HepG2 (cell line): ENCODE measurements at regions not wholly inside any gene's neighbourhood (a gene's known extent, or its start where the extent isn't known, plus 50 kb on each side); places are given as distances from the start of the nearest gene placed in this dataset.
"Not testable (repeated sequence)": the region's sequence is repeated elsewhere in the genome, so short reads cannot be mapped to it uniquely, and the experiment has no call there.

Experiments
- ATAC-seq: fragments of 200-7000 bp; cut with Tn5 transposase; 3 replicates; pipeline ENCODE4 v1.9.1; 2020; ENCODE audit warnings: mild to moderate bottlenecking, moderate library complexity
- BruUV-seq: library from RNA; stranded (reverse); fragments of 400-500 nt; replicated peaks from 2 replicates; lab custom pipeline; 2021; lab: Mats Ljungman, UMichigan
- CTCF ChIA-PET: fragments of 300-600 bp; formaldehyde crosslinking; extraction: SDS; loops from one replicate; lab custom pipeline; 2021; ENCODE audit warnings: low total read pairs, inconsistent platforms, low intra/inter-chr PET ratio; lab: Yijun Ruan, JAX
- POLR2A ChIA-PET: fragments of 350-600 bp; sonication (Branson Sonifier 250); formaldehyde crosslinking; loops from one replicate; lab custom pipeline; 2020; ENCODE audit warnings: antibody characterized with exemption, inconsistent platforms; lab: Yijun Ruan, JAX
- DNase-seq: peaks from one replicate; pipeline ENCODE4 v3.0.0-alpha.2; 2015; ENCODE audit warnings: low spot score
- FAIRE-seq: peaks from 3 replicates; lab custom pipeline; 2011; peaks lifted over from hg19 to GRCh38; lab: Jason Lieb, UNC
- H2AFZ ChIP-seq: one replicate; pipeline ENCODE4 v1.6.1; 2011; ENCODE audit warnings: low read length, inconsistent platforms
- H3K27ac ChIP-seq: fragments of 300-600 bp; 3 replicates; pipeline ENCODE4 v1.8.0; 2011; ENCODE audit warnings: mixed run types, mild to moderate bottlenecking, mixed read lengths, low read length, inconsistent platforms; ENCODE audit not compliant: insufficient read depth; ENCODE audit errors: extremely low read length
- H3K27me3 ChIP-seq, 2 experiments: fragments of 200-600 bp in 1 of 2; 2 replicates in 1 of 2; 3 replicates in 1 of 2; pipeline versions ENCODE4 v1.6.0 to v1.8.0; 2011; ENCODE audit warnings: low read length in 2 of 2, mild to moderate bottlenecking in 2 of 2, moderate library complexity in 2 of 2, inconsistent platforms in 1 of 2; ENCODE audit not compliant: insufficient read depth in 2 of 2, control insufficient read depth in 1 of 2
- H3K36me3 ChIP-seq, 2 experiments: fragments of 200-600 bp in 1 of 2; replicated peaks in 1 of 2; 2 replicates in 1 of 2; 3 replicates in 1 of 2; pipeline versions ENCODE4 v1.5.1 to v1.8.0; 2011; ENCODE audit warnings: low read length in 2 of 2, inconsistent platforms in 1 of 2; ENCODE audit not compliant: insufficient read depth in 2 of 2, control insufficient read depth in 1 of 2
- H3K4me1 ChIP-seq: 2 replicates; pipeline ENCODE4 v1.5.1; 2012; ENCODE audit warnings: low read length, inconsistent platforms; ENCODE audit not compliant: insufficient read depth
- H3K4me2 ChIP-seq: 2 replicates; pipeline ENCODE4 v1.6.0; 2011; ENCODE audit warnings: low read depth, low read length, inconsistent platforms
- H3K4me3 ChIP-seq, 3 experiments: fragments of 200-600 bp in 1 of 3; sonication (generic), shearing (Covaris generic) in 1 of 3; replicated peaks in 1 of 3; 2 replicates each; pipeline ENCODE4 v1.5.1; 2011 to 2016; ENCODE audit warnings: low read length in 3 of 3, inconsistent platforms in 2 of 3, low read depth in 2 of 3, mild to moderate bottlenecking in 2 of 3, control low read depth in 1 of 3, mixed read lengths in 1 of 3; ENCODE audit not compliant: insufficient read depth in 1 of 3
- H3K79me2 ChIP-seq: one replicate; pipeline ENCODE4 v1.6.1; 2011; ENCODE audit warnings: low read length, inconsistent platforms; ENCODE audit not compliant: insufficient read depth
- H3K9ac ChIP-seq: 2 replicates; pipeline ENCODE4 v1.6.0; 2011; ENCODE audit warnings: mild to moderate bottlenecking, low read depth, low read length, inconsistent platforms; ENCODE audit not compliant: insufficient read depth
- H3K9me3 ChIP-seq: 2 replicates; pipeline ENCODE4 v1.5.1; 2012; ENCODE audit warnings: mild to moderate bottlenecking, low read length
- H4K20me1 ChIP-seq: 2 replicates; pipeline ENCODE4 v1.6.0; 2011; ENCODE audit warnings: inconsistent platforms, mild to moderate bottlenecking, low read length, moderate library complexity; ENCODE audit not compliant: insufficient read depth
- WGBS: methylation state at CpG from one replicate; pipeline ENCODE4 v1.1.6; 2017; ENCODE audit warnings: low lambda C conversion rate; 5-methylcytosine and 5-hydroxymethylcytosine counted together
- in situ Hi-C: cut with HindIII; loops from 2 replicates; pipeline ENCODE4 v1.10.0; 2017; ENCODE audit warnings: low pct_unique_long_range_greater_than_20kb; ENCODE audit not compliant: extremely low pct_ligation_motif_present
- intact Hi-C: fragments of 100-400 bp; cut with micrococcal nuclease; formaldehyde crosslinking; loops from one replicate; pipeline ENCODE4 v1.10.0; 2022; ENCODE audit not compliant: unreplicated experiment

GRCh38 chr16:16638714-16639113 lies 259.8 kb downstream of the NPIPA7 start:
- ATAC-seq, DNase-seq, H3K79me2 ChIP-seq, H3K27me3 ChIP-seq, CTCF ChIA-PET, H3K4me1 ChIP-seq, H3K36me3 ChIP-seq, H3K9ac ChIP-seq, H3K4me2 ChIP-seq, FAIRE-seq, H3K4me3 ChIP-seq, in situ Hi-C loops, intact Hi-C loops, H3K9me3 ChIP-seq, BruUV-seq, H4K20me1 ChIP-seq, H2AFZ ChIP-seq, POLR2A ChIA-PET, H3K27ac ChIP-seq: not testable (repeated sequence)
- 0% methylated on average over 3 of the region's 3 CpGs for WGBS

- H3K4me3 ChIP-seq, H3K4me2 ChIP-seq, H2AFZ ChIP-seq, H3K9ac ChIP-seq, CTCF ChIA-PET, H3K79me2 ChIP-seq, H3K36me3 ChIP-seq, H4K20me1 ChIP-seq, BruUV-seq, H3K4me1 ChIP-seq, POLR2A ChIA-PET, intact Hi-C loops, ATAC-seq, H3K27ac ChIP-seq, H3K27me3 ChIP-seq, FAIRE-seq, DNase-seq, in situ Hi-C loops, H3K9me3 ChIP-seq: not testable (repeated sequence)
- WGBS = 8% methylated on average over 1 of the region's 1 CpG
Observed at GRCh38 chr16:16643828-16644227, 264.9 kb downstream of the NPIPA7 start.

GRCh38 chr16:16648002-16648401 lies 269.1 kb downstream of the NPIPA7 start:
- FAIRE-seq, H3K27me3 ChIP-seq, H3K36me3 ChIP-seq, H3K4me1 ChIP-seq, CTCF ChIA-PET, H3K27ac ChIP-seq, DNase-seq, H3K9ac ChIP-seq, H3K4me3 ChIP-seq, H2AFZ ChIP-seq, H3K4me2 ChIP-seq, ATAC-seq, in situ Hi-C loops, H3K9me3 ChIP-seq, BruUV-seq, H4K20me1 ChIP-seq, H3K79me2 ChIP-seq, intact Hi-C loops, POLR2A ChIA-PET: not testable (repeated sequence)
- 33% methylated on average over 1 of the region's 4 CpGs for WGBS

GRCh38 chr16:16672180-16672812 lies 293.4 kb downstream of the NPIPA7 start:
- H3K9ac ChIP-seq, H3K27ac ChIP-seq, FAIRE-seq, H3K4me1 ChIP-seq, H4K20me1 ChIP-seq, intact Hi-C loops, DNase-seq, POLR2A ChIA-PET, CTCF ChIA-PET, H3K4me2 ChIP-seq, BruUV-seq, H3K36me3 ChIP-seq, H2AFZ ChIP-seq, ATAC-seq, H3K4me3 ChIP-seq, H3K79me2 ChIP-seq, H3K27me3 ChIP-seq, in situ Hi-C loops, H3K9me3 ChIP-seq: not testable (repeated sequence)
- no CpG with 5 or more reads among the region's 3 CpGs for WGBS
